Embryonic facial prominence (tissue), 1 donor: ENCODE measurements at regions not wholly inside any gene's neighbourhood (a gene's known extent, or its start where the extent isn't known, plus 50 kb on each side); places are given as distances from the start of the nearest gene placed in this dataset.

Experiments used
- DNase-seq: peaks from one replicate; pipeline ENCODE4 v3.0.0-alpha.2; 2016; ENCODE audit errors: extremely low spot score

DNA sequence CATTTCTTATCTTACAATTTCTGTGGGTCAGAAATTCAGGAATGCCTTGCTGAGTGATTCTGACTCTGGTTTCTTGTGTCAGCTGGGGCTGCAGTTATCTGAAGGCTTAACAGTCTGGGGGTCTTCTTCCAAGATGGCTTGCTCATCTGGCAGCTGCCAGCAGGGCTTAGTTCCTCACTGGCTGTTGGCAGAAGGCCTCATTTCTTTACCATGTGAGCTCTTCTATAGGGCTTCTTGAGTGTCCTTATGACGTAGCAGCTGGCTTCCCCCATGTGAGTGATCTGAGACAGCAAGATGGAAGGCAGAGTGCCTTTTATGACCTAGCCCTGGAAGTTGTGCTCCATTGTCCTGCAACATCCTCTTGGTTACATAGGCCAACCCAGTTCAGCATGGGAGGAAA lies 82.0 kb upstream of the PDZRN3 start:
- no peak for DNase-seq

DNA sequence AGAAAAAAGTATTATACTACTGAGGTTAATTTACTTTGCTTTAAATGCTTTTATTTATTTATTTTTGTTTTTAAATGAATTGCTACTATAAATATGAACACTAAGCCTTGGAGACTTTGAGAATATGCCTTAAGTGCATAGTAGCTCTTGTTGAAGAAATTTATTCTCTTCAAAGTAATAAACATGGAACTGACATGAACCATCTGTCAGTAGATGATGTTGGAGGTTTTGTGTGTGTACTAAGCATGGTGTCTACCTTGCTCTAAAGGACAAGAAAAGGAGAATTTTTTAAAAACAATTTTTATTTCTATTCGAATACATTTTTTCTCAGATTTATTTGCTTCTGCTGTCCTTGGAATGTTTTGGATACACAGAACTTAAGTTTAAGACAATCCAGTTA lies 81.1 kb upstream of the PDZRN3 start:
- no peak for DNase-seq

DNA sequence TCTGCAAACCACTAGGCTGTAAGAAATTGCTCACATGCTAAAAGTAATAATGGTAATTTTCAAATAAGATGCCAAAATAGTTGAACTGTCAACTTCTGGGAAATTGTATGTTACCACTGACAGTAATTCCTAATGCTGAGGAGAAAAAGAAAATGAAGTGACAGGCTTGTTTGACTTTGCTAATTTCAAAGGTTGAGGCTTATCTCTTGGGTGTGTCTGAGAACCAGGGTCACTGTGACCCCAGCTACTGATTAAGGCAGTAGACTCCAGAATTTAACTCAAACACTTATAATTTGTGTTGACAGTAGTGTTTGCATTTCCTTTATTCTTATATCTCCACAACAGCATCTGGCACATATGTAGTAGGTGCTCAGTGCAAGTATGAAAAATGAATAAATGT lies 74.6 kb upstream of the PDZRN3 start:
- no peak for DNase-seq

DNA sequence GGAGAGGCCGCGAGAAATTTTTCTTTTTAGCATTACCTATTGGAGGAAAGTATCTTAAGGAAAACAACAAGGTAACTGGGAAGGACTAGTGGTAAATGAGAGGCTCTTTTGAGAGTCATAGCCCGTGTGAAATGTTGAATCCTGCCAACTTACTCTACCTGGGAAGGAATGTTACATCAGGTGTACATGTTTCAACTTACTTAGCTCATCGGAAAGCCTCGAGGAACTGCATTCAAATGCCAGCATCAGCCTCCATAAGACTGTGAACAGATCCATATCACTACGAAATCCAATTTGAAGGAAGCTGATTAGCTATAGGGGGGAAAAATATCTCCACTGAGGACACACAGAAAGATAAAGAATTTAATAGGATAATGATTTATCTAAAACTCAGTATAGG lies 72.3 kb upstream of the PDZRN3 start:
- DNase-seq = no peak

DNA sequence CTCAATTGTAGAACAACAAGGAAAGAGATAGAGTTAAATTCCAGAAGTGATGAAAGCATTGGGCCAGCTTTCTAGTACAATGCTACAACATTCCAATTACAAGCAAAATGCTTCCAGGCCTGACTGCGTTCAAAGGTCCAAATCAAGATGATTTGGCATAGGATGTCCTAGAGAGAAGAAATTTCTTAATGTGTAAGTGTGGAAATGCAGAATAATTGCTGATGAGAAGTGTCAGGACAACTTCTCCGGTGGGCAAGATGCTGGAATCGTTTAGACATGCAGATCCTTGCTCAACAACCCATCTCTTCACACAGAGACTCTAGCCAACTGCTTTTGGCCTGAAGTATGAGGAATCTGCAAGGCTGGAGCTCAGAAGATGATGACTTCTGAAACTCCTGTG lies 71.1 kb upstream of the PDZRN3 start:
- no peak for DNase-seq

DNA sequence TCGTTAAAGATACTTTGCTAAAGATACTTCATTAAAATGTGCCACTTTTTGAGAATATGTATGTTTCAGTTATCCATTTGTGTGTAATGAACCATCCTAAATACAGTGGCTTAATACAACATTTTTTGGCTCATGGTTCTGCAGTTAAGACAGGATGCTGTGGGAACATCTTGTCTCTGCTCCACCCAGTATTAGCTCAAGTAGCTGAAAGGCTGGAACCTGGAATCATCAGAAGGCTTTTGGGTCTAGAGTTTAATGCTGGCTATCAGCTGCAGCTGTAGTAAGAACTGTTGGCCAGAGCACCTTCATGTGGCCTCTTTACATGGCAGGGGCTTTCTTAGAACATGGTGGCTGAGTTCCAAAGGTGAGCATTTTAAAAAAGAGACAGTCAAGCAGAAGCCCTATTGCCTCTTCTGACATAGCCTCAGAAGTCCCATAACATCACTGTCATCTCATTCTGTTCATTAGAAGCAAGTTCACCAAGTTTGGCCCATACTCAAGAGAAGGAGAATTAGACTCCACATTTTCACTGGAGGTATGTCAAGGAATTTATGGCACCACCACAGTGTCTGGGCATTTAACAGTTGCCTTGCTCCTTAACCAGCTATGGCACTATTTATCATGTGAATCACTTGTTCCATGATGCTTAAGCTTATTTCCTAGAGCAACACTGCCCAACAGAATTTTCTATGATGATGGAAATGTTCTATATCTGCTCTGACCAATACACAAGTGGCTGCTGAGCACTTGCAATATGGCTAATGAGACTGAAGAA lies 70.4 kb upstream of the PDZRN3 start:
- no peak for DNase-seq

DNA sequence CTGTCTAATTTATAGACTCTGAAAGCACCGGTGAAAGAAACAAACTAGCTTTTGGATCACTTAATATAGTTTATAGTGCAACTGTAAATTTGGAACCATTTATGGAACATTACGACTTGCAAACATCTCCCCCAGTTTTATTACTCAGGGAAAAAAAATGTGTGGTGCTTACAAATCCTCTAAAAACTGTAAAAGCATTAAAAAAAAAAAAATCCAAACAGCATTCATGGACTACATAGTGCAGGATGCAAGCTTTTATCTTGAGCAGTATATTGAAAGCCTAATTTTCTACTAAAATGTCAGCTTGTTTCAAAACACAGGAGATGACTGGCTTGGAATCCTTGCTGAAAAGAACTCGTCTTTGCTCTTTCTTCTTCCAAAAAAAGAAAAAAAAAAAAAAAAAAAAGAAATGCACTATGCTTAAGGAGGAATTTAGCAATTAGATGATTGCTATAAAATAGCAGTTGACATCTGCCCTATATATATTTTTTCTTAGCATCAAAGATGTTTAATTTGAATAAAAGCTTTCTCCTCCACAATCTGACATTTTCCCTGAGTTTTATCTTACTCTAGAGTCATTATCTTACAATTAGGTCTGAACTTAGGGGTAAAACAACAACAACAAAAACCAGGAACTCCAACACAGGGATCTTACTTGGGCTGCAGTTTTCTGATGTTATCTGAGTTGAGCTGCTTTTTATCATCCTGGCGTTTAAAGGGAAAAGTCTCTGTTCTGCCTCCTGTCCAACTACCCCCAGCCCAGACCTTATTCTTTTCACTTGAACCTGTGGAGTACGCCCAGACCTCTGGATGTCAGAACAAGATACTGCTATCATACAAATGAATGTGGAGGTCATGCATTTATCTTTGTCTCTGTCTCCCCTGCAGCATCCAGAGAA lies 62.6 kb upstream of the PDZRN3 start:
- DNase-seq = no peak

DNA sequence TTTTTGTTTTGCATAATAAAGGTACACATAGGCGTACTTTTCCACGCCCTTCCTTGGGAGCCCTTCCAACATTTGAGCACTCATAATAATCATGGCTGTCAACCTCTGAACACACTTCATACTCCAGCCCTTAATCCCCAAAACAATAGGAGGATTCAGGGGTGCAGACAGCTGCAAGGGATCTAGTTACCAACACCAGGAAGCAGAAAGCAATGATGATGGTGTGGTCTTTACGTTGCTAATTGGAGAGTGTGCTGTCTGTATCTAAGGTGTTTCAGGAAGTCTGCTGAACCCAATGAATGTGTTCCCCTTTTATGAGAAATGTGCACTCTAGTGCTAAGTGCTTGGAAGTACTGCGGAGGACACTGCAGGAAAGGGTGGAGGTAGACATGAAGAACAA lies 60.3 kb upstream of the PDZRN3 start:
- peak; percentile 12 for DNase-seq

DNA sequence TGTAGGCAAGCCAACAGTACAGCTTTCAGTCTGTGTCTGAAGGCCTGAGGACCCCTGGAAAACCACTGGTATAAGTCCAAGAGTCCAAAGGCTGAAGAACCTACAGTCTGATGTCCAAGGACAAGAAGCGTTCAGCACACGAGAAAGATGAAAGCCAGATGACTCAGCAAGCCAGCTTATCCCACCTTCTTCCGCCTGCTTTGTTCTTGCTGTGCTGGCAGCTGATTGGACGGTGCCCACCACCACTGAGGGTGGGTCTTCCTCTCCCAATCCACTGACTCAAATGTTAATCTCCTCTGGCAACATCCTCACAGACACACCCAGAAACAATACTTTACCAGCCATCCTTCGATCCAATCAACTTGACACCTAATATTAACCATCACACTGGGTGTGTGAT lies 59.0 kb upstream of the PDZRN3 start:
- no peak for DNase-seq

DNA sequence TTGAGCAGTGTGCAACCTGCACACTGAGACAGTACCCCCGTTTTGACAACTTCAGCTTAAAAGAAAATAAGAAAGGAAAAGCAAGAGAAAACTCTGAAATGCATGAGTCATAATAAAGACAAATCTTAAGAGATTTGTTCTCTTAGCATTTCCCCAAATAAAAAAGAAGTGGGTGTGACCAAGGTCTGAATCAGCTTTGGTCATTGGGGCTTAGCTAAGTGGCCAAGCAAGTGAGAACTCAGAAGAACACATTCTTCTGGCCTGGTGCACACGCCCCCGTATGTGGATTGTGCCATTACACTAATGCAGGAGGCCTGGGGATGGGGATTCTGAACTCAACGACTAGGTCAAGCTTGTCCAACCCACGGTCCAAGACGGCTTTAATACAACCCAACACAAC lies 56.9 kb upstream of the PDZRN3 start:
- no peak for DNase-seq

DNA sequence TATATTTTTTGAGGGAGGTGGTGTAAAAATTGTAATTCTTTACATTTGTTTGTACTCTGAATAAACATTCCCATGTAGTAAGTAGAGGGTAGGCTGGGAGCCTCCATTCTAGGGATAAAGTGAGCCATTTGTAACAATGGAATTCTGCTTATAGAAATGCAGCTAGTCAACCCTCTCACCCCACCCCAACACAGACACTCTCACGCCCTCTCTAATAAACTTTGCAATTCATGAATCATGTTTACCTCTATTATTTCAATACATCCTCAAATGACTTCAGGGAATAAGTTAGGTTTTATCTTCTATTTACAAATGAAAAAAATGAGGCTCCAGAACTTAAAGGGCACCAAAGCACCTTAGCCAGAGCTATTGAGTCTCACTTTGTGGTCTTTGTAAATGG lies 56.5 kb upstream of the PDZRN3 start:
- DNase-seq = no peak

DNA sequence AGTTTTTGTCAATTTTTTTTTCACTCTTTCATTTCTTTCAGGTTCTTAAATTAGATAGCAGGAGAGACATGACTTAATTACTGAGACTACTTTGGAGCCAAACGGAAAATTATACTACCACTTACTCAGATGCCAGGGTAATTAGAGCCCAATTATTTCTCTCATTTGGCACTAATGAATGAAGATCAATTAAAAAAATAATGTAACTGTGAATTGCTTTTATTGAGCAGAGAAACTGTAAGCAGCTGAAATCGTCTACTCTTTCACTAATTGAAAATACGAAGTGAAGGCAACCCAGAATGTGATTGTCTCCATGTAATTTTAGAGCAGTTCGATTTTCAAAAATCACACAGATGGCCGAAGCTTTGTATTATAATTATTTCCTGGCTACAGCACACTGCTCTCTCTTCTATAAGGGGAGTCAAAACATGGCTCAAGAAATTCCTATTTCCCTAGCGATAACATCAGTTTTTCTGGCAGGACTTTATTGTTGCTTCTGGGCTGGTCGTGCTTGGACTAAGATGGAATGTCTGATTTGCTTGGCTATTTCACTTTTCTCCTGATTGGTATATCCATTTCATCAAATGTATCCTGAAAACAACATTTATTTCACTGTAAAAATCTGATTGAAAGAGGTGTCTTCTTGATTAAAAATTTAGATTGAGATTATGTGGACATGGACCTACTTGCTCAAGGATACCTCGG lies 55.8 kb upstream of the PDZRN3 start:
- DNase-seq = no peak

DNA sequence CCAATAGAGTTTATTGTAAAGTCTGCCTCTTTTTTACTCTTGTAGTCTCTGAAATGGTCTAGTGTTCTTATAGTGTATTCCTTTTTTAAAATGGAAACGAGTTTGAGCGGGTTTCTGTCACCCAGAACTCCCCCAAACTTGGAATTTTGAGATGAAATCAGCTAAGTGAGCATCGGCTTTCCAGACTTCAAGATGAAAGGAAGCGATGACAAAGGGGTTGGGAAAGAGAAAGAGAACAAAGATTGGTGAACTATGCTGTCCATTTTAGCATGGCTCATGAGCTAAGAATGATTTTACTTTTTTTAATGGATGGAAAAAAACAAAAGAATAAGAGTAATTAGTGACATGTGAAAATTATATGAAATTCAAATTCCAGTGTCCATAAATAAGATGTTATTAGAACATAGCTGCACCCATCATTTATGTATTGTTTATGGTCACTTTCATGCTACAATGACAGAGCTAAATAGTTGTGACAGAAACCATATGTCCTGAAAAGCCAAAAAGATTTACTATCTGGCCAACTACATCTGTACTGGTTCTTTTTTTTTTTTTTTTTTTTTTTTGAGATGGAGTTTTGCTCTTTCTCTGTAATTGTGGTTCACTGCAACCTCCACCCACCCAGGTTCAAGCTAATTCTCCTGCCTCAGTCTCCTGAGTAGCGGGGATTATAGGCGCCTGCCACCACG lies 52.7 kb upstream of the PDZRN3 start:
- no peak for DNase-seq
